Islet of Langerhans (tissue), 1 donor: ENCODE measurements at regions not wholly inside any gene's neighbourhood (a gene's known extent, or its start where the extent isn't known, plus 50 kb on each side); places are given as distances from the start of the nearest gene placed in this dataset.
"Not testable (repeated sequence)": the region's sequence is repeated elsewhere in the genome, so short reads cannot be mapped to it uniquely, and the experiment has no call there.

ENCODE experiments used
- FAIRE-seq: peaks from one replicate; lab custom pipeline; 2011; peaks lifted over from hg19 to GRCh38; lab: Jason Lieb, UNC

- no peak for FAIRE-seq
Measured at GRCh38 chr1:229710746-229711145, 84.7 kb downstream of the URB2 start.

- no peak for FAIRE-seq
Measured at GRCh38 chr1:229714306-229714705, 88.3 kb downstream of the URB2 start.

GRCh38 chr1:229714964-229715603, 89.0 kb downstream of the URB2 start:
- FAIRE-seq, result no peak

GRCh38 chr1:229716069-229716468, 90.0 kb downstream of the URB2 start:
- no peak for FAIRE-seq

- no peak for FAIRE-seq
Measured at GRCh38 chr1:229716704-229717103, 90.7 kb downstream of the URB2 start.

- no peak for FAIRE-seq
Measured at GRCh38 chr1:229717786-229718576, 91.9 kb downstream of the URB2 start.

- FAIRE-seq, result no peak
Measured at GRCh38 chr1:229726061-229726460, 100.0 kb downstream of the URB2 start.

GRCh38 chr1:229729916-229730315, 103.9 kb downstream of the URB2 start:
- FAIRE-seq, result no peak

- no peak for FAIRE-seq
Measured at GRCh38 chr1:229730573-229730972, 104.5 kb downstream of the URB2 start.

GRCh38 chr1:229732061-229732460, 106.0 kb downstream of the URB2 start:
- FAIRE-seq, result no peak

- no peak for FAIRE-seq
Measured at GRCh38 chr1:229736376-229736775, 110.3 kb downstream of the URB2 start.

GRCh38 chr1:229742614-229743013, 116.6 kb downstream of the URB2 start:
- not testable (repeated sequence) for FAIRE-seq

- no peak for FAIRE-seq
Measured at GRCh38 chr1:229749992-229750391, 123.9 kb downstream of the URB2 start.

- no peak for FAIRE-seq
Measured at GRCh38 chr1:229751610-229752009, 125.6 kb downstream of the URB2 start.

GRCh38 chr1:229752679-229753078, 126.6 kb downstream of the URB2 start:
- no peak for FAIRE-seq

GRCh38 chr1:229753764-229754551, 127.9 kb downstream of the URB2 start:
- FAIRE-seq, result no peak

- no peak for FAIRE-seq
Measured at GRCh38 chr1:229756666-229757065, 130.6 kb downstream of the URB2 start.

- no peak for FAIRE-seq
Measured at GRCh38 chr1:229757226-229757625, 131.2 kb downstream of the URB2 start.

GRCh38 chr1:229758101-229759036, 132.3 kb downstream of the URB2 start:
- no peak for FAIRE-seq

GRCh38 chr1:229759037-229759435, 133.0 kb downstream of the URB2 start:
- no peak for FAIRE-seq

GRCh38 chr1:229759586-229759985, 133.5 kb downstream of the URB2 start:
- no peak for FAIRE-seq

- FAIRE-seq, result no peak
Measured at GRCh38 chr1:229760478-229760996, 134.5 kb downstream of the URB2 start.
